ENCODE measurements at regions not wholly inside any gene's neighbourhood (a gene's known extent, or its start where the extent isn't known, plus 50 kb on each side); places are given as distances from the start of the nearest gene placed in this dataset.

DNA sequence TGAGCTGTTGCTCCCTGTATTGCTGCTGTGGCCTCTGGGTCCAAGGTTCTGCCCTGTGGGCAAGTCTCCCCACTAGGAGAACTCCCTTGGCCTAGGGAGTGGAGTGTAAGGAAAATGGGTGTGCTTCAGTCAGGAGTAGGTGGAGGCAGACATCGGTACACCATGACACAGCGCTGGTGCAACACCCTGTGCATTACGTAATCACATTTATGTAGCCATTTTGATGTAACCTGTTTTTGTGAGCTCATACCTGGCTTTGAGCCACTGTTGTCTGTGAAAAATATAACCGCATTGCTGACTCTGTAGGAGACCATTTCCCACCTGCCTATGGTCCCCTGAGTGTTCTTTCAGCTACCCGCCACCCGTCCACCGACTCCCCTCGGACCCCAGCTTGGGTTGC, 700.5 kb upstream of the AGA start:
- Histone ChIP-seq H3K27ac (ENCODE audit: low read depth, low read length) (no peak overlapping the region), H3K4me1 (ENCODE audit: control insufficient read depth in 1 of 2, insufficient read depth in 2 of 2, low read length in 2 of 2) (no peaks in the 10 kb centered on the region), H3K4me3 (ENCODE audit: low read depth in 1 of 2, low read length in 2 of 2) (no peak overlapping the region), H3K9me3 (ENCODE audit: control insufficient read depth in 1 of 2, low read length in 2 of 2) (peaks cover 10 to 11% of the 10 kb centered on the region in 2 donors), H3K36me3 (ENCODE audit: control insufficient read depth in 1 of 2, insufficient read depth in 2 of 2, low read length in 2 of 2) (no peaks in the 10 kb centered on the region), H3K9ac (ENCODE audit: low read depth in 1 of 2, low read length in 2 of 2) (no peak overlapping the region), H3K27me3 (ENCODE audit: control insufficient read depth in 1 of 2, insufficient read depth in 2 of 2, low read length in 2 of 2) (no peaks in the 10 kb centered on the region)

DNA sequence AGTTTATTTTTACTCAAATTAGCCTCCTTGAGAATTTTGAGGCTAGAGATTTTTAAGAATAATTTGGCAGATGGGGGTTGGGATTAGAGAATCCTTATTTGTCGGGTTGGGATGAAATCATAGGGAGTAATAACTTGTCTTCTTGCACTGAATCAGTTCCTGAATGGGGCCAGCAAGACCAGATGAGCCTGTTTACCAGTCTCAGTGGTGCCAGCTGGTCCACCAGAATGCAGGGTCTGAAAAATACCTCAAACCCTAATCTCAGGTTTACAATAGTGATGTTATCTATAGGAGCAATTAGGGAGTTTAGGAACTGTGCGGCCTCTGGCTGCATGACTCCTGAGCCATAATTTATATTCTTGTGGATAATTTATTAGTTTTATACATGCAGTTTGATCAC, 705.9 kb upstream of the AGA start:
- Histone ChIP-seq H3K36me3 (ENCODE audit: control insufficient read depth in 1 of 2, insufficient read depth in 2 of 2, low read length in 2 of 2) (no peaks in the 10 kb centered on the region), H3K27me3 (ENCODE audit: control insufficient read depth in 1 of 2, insufficient read depth in 2 of 2, low read length in 2 of 2) (no peaks in the 10 kb centered on the region), H3K9ac (ENCODE audit: low read depth in 1 of 2, low read length in 2 of 2) (no peak overlapping the region), H3K4me1 (ENCODE audit: control insufficient read depth in 1 of 2, insufficient read depth in 2 of 2, low read length in 2 of 2) (no peaks in the 10 kb centered on the region), H3K4me3 (ENCODE audit: low read depth in 1 of 2, low read length in 2 of 2) (no peak overlapping the region), H3K9me3 (ENCODE audit: control insufficient read depth in 1 of 2, low read length in 2 of 2) (no peaks in the 10 kb centered on the region), H3K27ac (ENCODE audit: low read depth, low read length) (no peak overlapping the region)

DNA sequence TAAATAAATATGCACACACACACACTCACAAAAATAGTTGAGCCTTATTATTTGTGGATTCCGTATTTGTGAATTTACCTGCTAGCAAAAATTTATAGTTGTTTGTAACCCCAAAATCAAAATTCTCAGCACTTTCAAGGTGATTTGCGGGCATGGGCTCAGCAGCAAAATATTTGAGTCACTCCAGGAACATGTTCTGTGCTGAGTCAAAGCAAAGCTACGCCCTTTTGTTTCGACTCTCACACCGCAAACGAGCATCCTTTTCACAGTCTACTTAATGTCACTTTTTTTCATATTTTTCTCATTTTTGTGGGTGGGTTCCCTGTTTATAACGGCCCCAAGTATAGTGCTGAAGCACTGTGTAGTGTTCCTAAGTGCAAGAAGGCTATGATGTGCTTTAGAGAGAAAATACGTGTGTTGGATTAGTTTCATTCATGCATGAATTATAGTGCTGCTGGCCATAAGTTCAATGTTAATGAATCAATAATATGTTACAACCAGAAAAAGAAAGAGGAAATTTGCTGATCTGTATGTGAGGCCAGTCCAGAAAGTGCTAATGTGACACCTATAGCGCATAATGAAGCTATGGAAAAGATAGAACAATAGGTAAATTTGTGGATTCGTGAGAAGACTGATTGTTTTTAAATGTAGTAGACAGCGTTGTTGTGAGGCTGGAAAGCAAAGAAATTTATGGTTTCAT, 723.2 kb upstream of the AGA start:
- H3K4me1 ChIP-seq (ENCODE audit: control insufficient read depth in 1 of 2, insufficient read depth in 2 of 2, low read length in 2 of 2), result no peaks in the 10 kb centered on the region
- H3K9ac ChIP-seq (ENCODE audit: low read depth in 1 of 2, low read length in 2 of 2), result no peak overlapping the region
- no peaks in the 10 kb centered on the region for H3K36me3 ChIP-seq (ENCODE audit: control insufficient read depth in 1 of 2, insufficient read depth in 2 of 2, low read length in 2 of 2)
- H3K27me3 ChIP-seq (ENCODE audit: control insufficient read depth in 1 of 2, insufficient read depth in 2 of 2, low read length in 2 of 2), result no peaks in the 10 kb centered on the region
- no peak overlapping the region for H3K4me3 ChIP-seq (ENCODE audit: low read depth in 1 of 2, low read length in 2 of 2)
- H3K9me3 ChIP-seq (ENCODE audit: control insufficient read depth in 1 of 2, low read length in 2 of 2), result peaks cover 3 to 15% of the 10 kb centered on the region in 2 donors
- no peak overlapping the region for H3K27ac ChIP-seq (ENCODE audit: low read depth, low read length)

DNA sequence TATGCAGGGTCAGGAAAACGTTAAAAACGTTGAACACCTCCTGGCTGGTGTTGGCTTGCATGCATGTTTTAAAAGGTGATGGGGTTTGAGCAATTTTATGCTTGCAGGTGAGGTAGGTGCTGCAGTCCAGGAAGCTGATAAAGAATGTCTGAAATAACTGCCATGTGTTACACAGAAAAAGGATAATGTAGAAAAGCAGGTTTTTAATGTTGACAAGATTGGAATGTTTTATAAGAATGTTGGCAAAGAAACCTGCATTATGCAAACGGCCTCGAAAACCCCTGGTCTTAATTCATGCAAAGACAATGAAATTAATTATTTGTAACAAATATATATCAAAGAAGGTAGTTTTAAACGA, 723.7 kb upstream of the AGA start:
- H3K36me3 ChIP-seq (ENCODE audit: control insufficient read depth in 1 of 2, insufficient read depth in 2 of 2, low read length in 2 of 2), result no peaks in the 10 kb centered on the region
- H3K4me3 ChIP-seq (ENCODE audit: low read depth in 1 of 2, low read length in 2 of 2), result no peak overlapping the region
- H3K4me1 ChIP-seq (ENCODE audit: control insufficient read depth in 1 of 2, insufficient read depth in 2 of 2, low read length in 2 of 2), result no peaks in the 10 kb centered on the region
- H3K27ac ChIP-seq (ENCODE audit: low read depth, low read length), result no peak overlapping the region
- H3K27me3 ChIP-seq (ENCODE audit: control insufficient read depth in 1 of 2, insufficient read depth in 2 of 2, low read length in 2 of 2), result no peaks in the 10 kb centered on the region
- peaks cover under 1 to 10% of the 10 kb centered on the region in 2 donors for H3K9me3 ChIP-seq (ENCODE audit: control insufficient read depth in 1 of 2, low read length in 2 of 2)
- H3K9ac ChIP-seq (ENCODE audit: low read depth in 1 of 2, low read length in 2 of 2), result no peak overlapping the region

DNA sequence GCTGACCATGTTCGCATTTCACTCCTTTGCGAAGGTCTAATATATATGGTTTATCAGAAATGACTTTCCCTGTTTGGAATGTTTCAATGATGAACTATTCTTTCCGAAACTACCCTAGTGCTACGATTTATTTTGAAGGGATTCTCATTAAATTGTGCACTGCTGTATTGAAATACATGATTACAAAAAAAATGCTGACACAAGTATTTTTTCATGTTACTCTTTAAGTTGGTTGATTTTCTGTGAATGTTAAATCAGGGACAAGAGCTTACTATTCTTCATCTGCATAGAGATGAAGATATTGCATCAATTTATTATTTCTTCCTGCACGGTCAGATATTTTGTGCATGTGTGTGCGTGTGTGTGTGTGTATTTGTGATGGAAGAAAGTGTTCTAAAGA, 731.5 kb upstream of the AGA start:
- no peak overlapping the region for H3K27ac ChIP-seq (ENCODE audit: low read depth, low read length)
- H3K36me3 ChIP-seq (ENCODE audit: control insufficient read depth in 1 of 2, insufficient read depth in 2 of 2, low read length in 2 of 2), result no peaks in the 10 kb centered on the region
- no peaks in the 10 kb centered on the region for H3K9me3 ChIP-seq (ENCODE audit: control insufficient read depth in 1 of 2, low read length in 2 of 2)
- no peak overlapping the region for H3K4me3 ChIP-seq (ENCODE audit: low read depth in 1 of 2, low read length in 2 of 2)
- H3K27me3 ChIP-seq (ENCODE audit: control insufficient read depth in 1 of 2, insufficient read depth in 2 of 2, low read length in 2 of 2), result no peaks in the 10 kb centered on the region
- no peak overlapping the region for H3K9ac ChIP-seq (ENCODE audit: low read depth in 1 of 2, low read length in 2 of 2)
- H3K4me1 ChIP-seq (ENCODE audit: control insufficient read depth in 1 of 2, insufficient read depth in 2 of 2, low read length in 2 of 2), result no peaks in the 10 kb centered on the region

DNA sequence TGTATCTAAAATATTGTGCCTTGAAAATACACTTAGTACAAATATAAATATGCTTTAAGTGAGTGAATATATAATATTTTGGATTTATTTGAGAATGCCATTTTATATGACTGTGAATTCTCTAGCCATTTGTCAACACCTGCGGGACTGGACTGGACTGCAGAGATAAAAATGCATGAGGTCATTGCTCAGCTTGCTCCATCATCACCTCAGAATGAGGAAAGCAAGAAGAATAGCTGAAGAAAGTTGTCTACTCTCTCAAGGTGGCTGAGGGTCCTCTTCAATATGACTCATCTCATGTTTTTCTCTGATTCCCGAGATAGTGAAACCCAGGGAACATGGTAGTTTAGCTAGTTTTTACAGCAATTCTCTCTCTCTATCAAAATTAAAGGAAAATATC, 732.5 kb upstream of the AGA start:
- H3K36me3 ChIP-seq (ENCODE audit: control insufficient read depth in 1 of 2, insufficient read depth in 2 of 2, low read length in 2 of 2), result no peaks in the 10 kb centered on the region
- no peak overlapping the region for H3K27ac ChIP-seq (ENCODE audit: low read depth, low read length)
- H3K4me1 ChIP-seq (ENCODE audit: control insufficient read depth in 1 of 2, insufficient read depth in 2 of 2, low read length in 2 of 2), result no peaks in the 10 kb centered on the region
- H3K4me3 ChIP-seq (ENCODE audit: low read depth in 1 of 2, low read length in 2 of 2), result no peak overlapping the region
- no peaks in the 10 kb centered on the region for H3K27me3 ChIP-seq (ENCODE audit: control insufficient read depth in 1 of 2, insufficient read depth in 2 of 2, low read length in 2 of 2)
- H3K9ac ChIP-seq (ENCODE audit: low read depth in 1 of 2, low read length in 2 of 2), result no peak overlapping the region
- no peaks in the 10 kb centered on the region for H3K9me3 ChIP-seq (ENCODE audit: control insufficient read depth in 1 of 2, low read length in 2 of 2)

DNA sequence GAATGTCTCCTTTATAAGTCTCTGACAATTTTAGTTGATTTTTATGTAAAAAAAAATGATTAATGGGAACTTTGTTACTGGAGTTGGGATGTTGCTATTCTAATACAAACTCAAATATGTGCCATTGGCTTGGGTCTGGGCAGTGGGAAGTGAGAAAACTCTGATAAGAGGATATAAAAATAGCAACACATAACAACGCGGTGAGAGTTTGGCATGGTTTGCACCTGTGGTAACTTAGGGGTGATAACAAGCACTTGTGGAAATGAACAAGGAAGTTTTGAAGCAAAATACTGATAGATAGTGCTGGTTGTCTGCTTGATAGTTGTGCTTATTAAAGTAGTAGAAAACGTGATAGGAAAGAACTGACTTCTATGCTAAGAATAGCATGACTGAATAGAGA, 743.3 kb upstream of the AGA start:
- H3K4me1 ChIP-seq (ENCODE audit: control insufficient read depth in 1 of 2, insufficient read depth in 2 of 2, low read length in 2 of 2), result no peaks in the 10 kb centered on the region
- no peaks in the 10 kb centered on the region for H3K36me3 ChIP-seq (ENCODE audit: control insufficient read depth in 1 of 2, insufficient read depth in 2 of 2, low read length in 2 of 2)
- H3K27me3 ChIP-seq (ENCODE audit: control insufficient read depth in 1 of 2, insufficient read depth in 2 of 2, low read length in 2 of 2), result no peaks in the 10 kb centered on the region
- no peaks in the 10 kb centered on the region for H3K9me3 ChIP-seq (ENCODE audit: control insufficient read depth in 1 of 2, low read length in 2 of 2)
- no peak overlapping the region for H3K9ac ChIP-seq (ENCODE audit: low read depth in 1 of 2, low read length in 2 of 2)
- no peak overlapping the region for H3K4me3 ChIP-seq (ENCODE audit: low read depth in 1 of 2, low read length in 2 of 2)
- H3K27ac ChIP-seq (ENCODE audit: low read depth, low read length), result no peak overlapping the region

DNA sequence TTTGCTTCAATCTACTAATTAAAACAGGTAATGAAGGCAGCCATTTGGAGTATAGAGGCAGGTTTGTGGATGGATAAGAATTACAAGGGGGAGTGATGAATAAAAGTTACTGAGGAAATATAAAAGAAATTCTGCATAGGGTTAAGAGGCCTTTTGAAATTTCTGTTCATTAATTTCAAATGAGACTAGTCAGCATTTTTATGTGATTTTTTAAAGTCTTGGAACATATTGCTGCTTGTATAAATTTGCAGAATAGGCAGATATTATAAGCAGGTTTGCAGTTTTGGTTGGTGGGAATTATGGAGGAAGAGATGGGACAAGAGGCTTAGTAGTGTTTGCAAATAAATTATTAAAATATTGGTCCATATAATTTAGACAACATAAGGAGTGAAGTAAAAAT, 750.4 kb upstream of the AGA start:
- no peaks in the 10 kb centered on the region for H3K36me3 ChIP-seq (ENCODE audit: control insufficient read depth in 1 of 2, insufficient read depth in 2 of 2, low read length in 2 of 2)
- H3K9ac ChIP-seq (ENCODE audit: low read depth in 1 of 2, low read length in 2 of 2), result no peak overlapping the region
- no peaks in the 10 kb centered on the region for H3K27me3 ChIP-seq (ENCODE audit: control insufficient read depth in 1 of 2, insufficient read depth in 2 of 2, low read length in 2 of 2)
- no peaks in the 10 kb centered on the region for H3K4me1 ChIP-seq (ENCODE audit: control insufficient read depth in 1 of 2, insufficient read depth in 2 of 2, low read length in 2 of 2)
- H3K27ac ChIP-seq (ENCODE audit: low read depth, low read length), result no peak overlapping the region
- H3K4me3 ChIP-seq (ENCODE audit: low read depth in 1 of 2, low read length in 2 of 2), result no peak overlapping the region
- no peaks in the 10 kb centered on the region for H3K9me3 ChIP-seq (ENCODE audit: control insufficient read depth in 1 of 2, low read length in 2 of 2)

DNA sequence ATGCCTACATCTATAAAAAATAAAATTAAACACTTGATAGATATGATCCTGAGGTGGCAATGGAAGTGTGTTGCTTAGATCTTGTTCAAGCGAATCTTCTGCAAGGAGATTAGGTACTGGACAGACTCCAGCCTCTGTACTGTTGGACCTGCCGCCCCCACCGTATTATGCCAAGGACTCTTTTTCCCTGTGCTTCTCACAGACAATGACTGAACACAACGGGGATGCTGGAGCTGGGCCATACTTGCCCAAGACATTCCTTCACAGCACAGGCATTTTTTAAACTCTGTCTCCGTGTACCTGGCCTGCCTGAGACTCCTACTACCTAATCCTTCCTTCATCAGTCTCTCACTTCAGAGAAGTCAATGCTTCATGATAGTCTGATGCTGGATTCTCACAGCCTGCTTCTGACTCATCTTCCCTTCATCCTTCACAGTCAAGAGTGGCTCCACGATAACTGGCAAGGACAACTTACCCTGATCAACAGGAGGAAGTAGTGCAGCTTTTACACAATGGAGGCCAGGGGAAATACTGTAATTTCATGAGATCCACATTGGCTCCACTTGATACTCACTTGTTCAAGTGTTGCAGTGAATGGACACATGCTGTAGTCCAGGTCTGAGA, 754.6 kb upstream of the AGA start:
- no peaks in the 10 kb centered on the region for H3K27me3 ChIP-seq (ENCODE audit: control insufficient read depth in 1 of 2, insufficient read depth in 2 of 2, low read length in 2 of 2)
- no peaks in the 10 kb centered on the region for H3K9me3 ChIP-seq (ENCODE audit: control insufficient read depth in 1 of 2, low read length in 2 of 2)
- H3K4me1 ChIP-seq (ENCODE audit: control insufficient read depth in 1 of 2, insufficient read depth in 2 of 2, low read length in 2 of 2), result no peaks in the 10 kb centered on the region
- no peak overlapping the region for H3K27ac ChIP-seq (ENCODE audit: low read depth, low read length)
- H3K9ac ChIP-seq (ENCODE audit: low read depth in 1 of 2, low read length in 2 of 2), result no peak overlapping the region
- no peak overlapping the region for H3K4me3 ChIP-seq (ENCODE audit: low read depth in 1 of 2, low read length in 2 of 2)
- no peaks in the 10 kb centered on the region for H3K36me3 ChIP-seq (ENCODE audit: control insufficient read depth in 1 of 2, insufficient read depth in 2 of 2, low read length in 2 of 2)

DNA sequence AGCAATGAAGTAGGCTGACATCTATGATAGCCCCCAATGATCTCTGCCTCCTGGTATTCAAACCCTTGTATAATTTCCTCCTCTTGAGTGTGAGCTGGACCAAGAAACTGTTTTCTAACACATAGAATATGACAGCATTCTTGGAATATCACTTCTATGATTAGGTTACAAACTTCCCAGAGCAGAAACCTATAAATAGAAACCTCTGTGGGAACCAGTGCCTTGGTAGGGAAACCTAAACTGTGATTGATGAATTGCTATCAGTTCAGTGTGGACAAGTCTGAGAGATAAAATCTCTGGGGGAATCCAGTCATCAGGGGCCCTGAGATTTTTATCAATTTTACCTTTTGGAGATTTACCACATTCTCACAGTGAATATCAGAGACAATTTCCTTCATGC, 756.5 kb upstream of the AGA start:
- Histone ChIP-seq H3K4me3 (ENCODE audit: low read depth in 1 of 2, low read length in 2 of 2) (no peak overlapping the region), H3K9ac (ENCODE audit: low read depth in 1 of 2, low read length in 2 of 2) (no peak overlapping the region), H3K9me3 (ENCODE audit: control insufficient read depth in 1 of 2, low read length in 2 of 2) (no peaks in the 10 kb centered on the region), H3K27me3 (ENCODE audit: control insufficient read depth in 1 of 2, insufficient read depth in 2 of 2, low read length in 2 of 2) (no peaks in the 10 kb centered on the region), H3K36me3 (ENCODE audit: control insufficient read depth in 1 of 2, insufficient read depth in 2 of 2, low read length in 2 of 2) (no peaks in the 10 kb centered on the region), H3K4me1 (ENCODE audit: control insufficient read depth in 1 of 2, insufficient read depth in 2 of 2, low read length in 2 of 2) (no peaks in the 10 kb centered on the region), H3K27ac (ENCODE audit: low read depth, low read length) (no peak overlapping the region)
